22Rv1 (cell line): ENCODE measurements at regions not wholly inside any gene's neighbourhood (a gene's known extent, or its start where the extent isn't known, plus 50 kb on each side); places are given as distances from the start of the nearest gene placed in this dataset.

ENCODE experiments used
- H3K27ac ChIP-seq: fragments of 450-650 bp; 2 replicates; pipeline ENCODE4 v1.5.1; 2017
- CTCF ChIP-seq: fragments of 450-650 bp; IDR thresholded peaks from 2 replicates; pipeline ENCODE4 v1.5.1; 2017; ENCODE audit warnings: mild to moderate bottlenecking
- ZFX ChIP-seq: fragments of 450-650 bp; IDR thresholded peaks from 2 replicates; pipeline ENCODE4 v1.6.1; 2017; ENCODE audit warnings: antibody characterized with exemption, borderline replicate concordance

- TF ChIP-seq ZFX (no peak), CTCF (no peak)
- H3K27ac ChIP-seq = no peak overlapping the region
These were observed 87.4 kb upstream of the SHISAL1 start for GRCh38 chr22:44399906-44400762.

GRCh38 chr22:44398856-44399837 is 86.4 kb upstream of the SHISAL1 start:
- TF ChIP-seq ZFX = no peak
- no peak for TF ChIP-seq CTCF
- H3K27ac ChIP-seq = no peak overlapping the region

GRCh38 chr22:44396727-44397722 is 84.3 kb upstream of the SHISAL1 start:
- TF ChIP-seq ZFX (no peak), CTCF (no peak)
- H3K27ac ChIP-seq = no peak overlapping the region

GRCh38 chr22:44396021-44396726 is 83.4 kb upstream of the SHISAL1 start:
- no peak for TF ChIP-seq CTCF
- no peak for TF ChIP-seq ZFX
- H3K27ac ChIP-seq = no peak overlapping the region

GRCh38 chr22:44395118-44396005 is 82.6 kb upstream of the SHISAL1 start:
- no peak overlapping the region for H3K27ac ChIP-seq
- TF ChIP-seq CTCF (no peak), ZFX (no peak)
